SK-N-SH (cell line): ENCODE measurements at regions not wholly inside any gene's neighbourhood (a gene's known extent, or its start where the extent isn't known, plus 50 kb on each side); places are given as distances from the start of the nearest gene placed in this dataset.

Source experiments
- CTCF ChIA-PET: fragments of 300-600, 350-600 bp; formaldehyde crosslinking; extraction: SDS; loops from one replicate; lab custom pipeline; 2021; lab: Yijun Ruan, JAX
- POLR2A ChIA-PET: fragments of 350-600 bp; sonication (Branson Sonifier 250); formaldehyde crosslinking; extraction: SDS; loops from one replicate; lab custom pipeline; 2020; ENCODE audit warnings: antibody characterized with exemption, inconsistent platforms; lab: Yijun Ruan, JAX
- DNase-seq: peaks from one replicate; pipeline ENCODE4 v3.0.0; 2012
- H2AFZ ChIP-seq: fragments of 200-600 bp; sonication (generic); 2 replicates; pipeline ENCODE4 v1.8.1; 2016; ENCODE audit warnings: antibody characterized with exemption, mild to moderate bottlenecking, low read depth
- H3F3A ChIP-seq: fragments of 200-600 bp; sonication (generic); replicated peaks from 2 replicates; pipeline ENCODE3; 2016; ENCODE audit warnings: antibody characterized with exemption, mild to moderate bottlenecking; ENCODE audit not compliant: insufficient read depth
- H3K27ac ChIP-seq, 2 experiments: fragments of 200-500 bp in 1 of 2; fragments of 200-600 bp in 1 of 2; sonication (Bioruptor generic) in 1 of 2; sonication (generic), shearing (Covaris generic) in 1 of 2; 2 replicates each; pipeline versions ENCODE4 v1.5.1 to v1.6.1; 2014 to 2016; ENCODE audit warnings: low read depth in 2 of 2, inconsistent platforms in 1 of 2, low read length in 1 of 2, mild to moderate bottlenecking in 1 of 2, mixed read lengths in 1 of 2
- H3K27me3 ChIP-seq: fragments of 200-600 bp; sonication (generic), shearing (Covaris generic); 2 replicates; pipeline ENCODE4 v1.6.1; 2016; ENCODE audit warnings: mixed run types; ENCODE audit not compliant: insufficient read depth
- H3K36me3 ChIP-seq, 2 experiments: fragments of 200-500 bp in 1 of 2; fragments of 200-600 bp in 1 of 2; sonication (Bioruptor generic) in 1 of 2; sonication (generic) in 1 of 2; replicated peaks in 1 of 2; 2 replicates each; pipeline versions ENCODE3 to v1.5.1; 2014 to 2016; ENCODE audit warnings: low read length in 1 of 2, mild to moderate bottlenecking in 1 of 2; ENCODE audit not compliant: insufficient read depth in 2 of 2, control insufficient read depth in 1 of 2
- H3K4me1 ChIP-seq, 2 experiments: fragments of 200-500 bp in 1 of 2; fragments of 200-600 bp in 1 of 2; sonication (Bioruptor generic) in 1 of 2; sonication (generic), shearing (Covaris generic) in 1 of 2; 2 replicates each; pipeline versions ENCODE4 v1.5.1 to v1.6.1; 2014 to 2016; ENCODE audit warnings: low read depth in 1 of 2, low read length in 1 of 2, mixed run types in 1 of 2; ENCODE audit not compliant: insufficient read depth in 2 of 2, control insufficient read depth in 1 of 2
- H3K4me2 ChIP-seq: fragments of 200-600 bp; sonication (generic), shearing (Covaris generic); 2 replicates; pipeline ENCODE4 v1.6.1; 2017; ENCODE audit warnings: mixed run types
- H3K4me3 ChIP-seq, 2 experiments: fragments of 200-500 bp in 1 of 2; fragments of 200-600 bp in 1 of 2; sonication (Bioruptor generic) in 1 of 2; sonication (generic), shearing (Covaris generic) in 1 of 2; 2 replicates each; pipeline versions ENCODE4 v1.5.1 to v1.8.1; 2014 to 2016; ENCODE audit warnings: low read depth in 2 of 2, inconsistent platforms in 1 of 2, low read length in 1 of 2, mild to moderate bottlenecking in 1 of 2, mixed read lengths in 1 of 2, moderate library complexity in 1 of 2
- H3K79me2 ChIP-seq: fragments of 200-600 bp; sonication (generic); 2 replicates; pipeline ENCODE4 v1.8.1; 2017; ENCODE audit warnings: mild to moderate bottlenecking; ENCODE audit not compliant: insufficient read depth
- H3K9ac ChIP-seq: fragments of 200-600 bp; sonication (generic); 2 replicates; pipeline ENCODE4 v1.6.1; 2017; ENCODE audit warnings: mixed run types
- H3K9me2 ChIP-seq: fragments of 200-600 bp; sonication (generic); 2 replicates; pipeline ENCODE4 v1.6.1; 2017; ENCODE audit warnings: mixed run types
- H3K9me3 ChIP-seq: fragments of 200-600 bp; sonication (generic); 2 replicates; pipeline ENCODE4 v1.6.1; 2017; ENCODE audit warnings: mixed run types, mild to moderate bottlenecking, moderate library complexity
- H4K20me1 ChIP-seq: fragments of 200-600 bp; sonication (generic); 2 replicates; pipeline ENCODE4 v1.6.1; 2017; ENCODE audit warnings: mild to moderate bottlenecking, mixed run types; ENCODE audit not compliant: insufficient read depth
- ELF1 ChIP-seq: IDR thresholded peaks from 2 replicates; pipeline ENCODE4 v1.4.0; 2012
- EP300 ChIP-seq, 2 experiments: IDR thresholded peaks; 2 replicates each; pipeline versions ENCODE4 v1.4.0 to v1.6.1; 2012; ENCODE audit warnings: borderline replicate concordance in 1 of 2, low read depth in 1 of 2, low read length in 1 of 2
- FOSL2 ChIP-seq: IDR thresholded peaks from 2 replicates; pipeline ENCODE4 v1.4.0; 2012; ENCODE audit warnings: low read depth, mild to moderate bottlenecking, moderate library complexity, borderline replicate concordance
- FOXM1 ChIP-seq: IDR thresholded peaks from 2 replicates; pipeline ENCODE4 v1.4.0; 2012; ENCODE audit warnings: low read depth, mild to moderate bottlenecking
- GABPA ChIP-seq: IDR thresholded peaks from 2 replicates; pipeline ENCODE4 v1.4.0; 2012; ENCODE audit warnings: low read depth, mild to moderate bottlenecking
- MEF2A ChIP-seq: IDR thresholded peaks from 2 replicates; pipeline ENCODE4 v1.4.0; 2012; ENCODE audit warnings: low read depth, borderline replicate concordance
- NFIC ChIP-seq: IDR thresholded peaks from 2 replicates; pipeline ENCODE4 v1.4.0; 2012; ENCODE audit warnings: borderline replicate concordance
- NRF1 ChIP-seq: IDR thresholded peaks from 2 replicates; pipeline ENCODE4 v1.6.1; 2012; ENCODE audit warnings: low read depth, mild to moderate bottlenecking, low read length
- POLR2AphosphoS5 ChIP-seq: IDR thresholded peaks from 2 replicates; pipeline ENCODE4 v1.6.1; 2012; ENCODE audit warnings: low read depth, low read length
- TAF1 ChIP-seq: IDR thresholded peaks from 2 replicates; pipeline ENCODE4 v1.6.1; 2012; ENCODE audit warnings: low read depth, mild to moderate bottlenecking, low read length, moderate library complexity, borderline replicate concordance
- TEAD4 ChIP-seq: IDR thresholded peaks from 2 replicates; pipeline ENCODE4 v1.4.0; 2012; ENCODE audit warnings: mild to moderate bottlenecking, borderline replicate concordance; ENCODE audit not compliant: insufficient read depth
- WGBS: methylation state at CpG from one replicate; pipeline ENCODE4 v1.1.6; 2017; ENCODE audit warnings: low lambda C conversion rate; 5-methylcytosine and 5-hydroxymethylcytosine counted together
- TF ChIP-seq, protein P1 (sequence below): fragments of 200-600 bp; sonication (generic); IDR thresholded peaks from 2 replicates; pipeline ENCODE4 v1.6.1; 2017; ENCODE audit warnings: antibody characterized with exemption, mild to moderate bottlenecking, moderate library complexity
- TF ChIP-seq, protein P2 (sequence below): fragments of 150-350 bp; IDR thresholded peaks from 2 replicates; pipeline ENCODE4 v1.6.1; 2016; ENCODE audit warnings: mild to moderate bottlenecking, low read depth, low read length
- TF ChIP-seq, protein P3 (sequence below): IDR thresholded peaks from 2 replicates; pipeline ENCODE4 v1.6.1; 2012; ENCODE audit warnings: mild to moderate bottlenecking, low read depth, low read length, moderate library complexity

DNA sequence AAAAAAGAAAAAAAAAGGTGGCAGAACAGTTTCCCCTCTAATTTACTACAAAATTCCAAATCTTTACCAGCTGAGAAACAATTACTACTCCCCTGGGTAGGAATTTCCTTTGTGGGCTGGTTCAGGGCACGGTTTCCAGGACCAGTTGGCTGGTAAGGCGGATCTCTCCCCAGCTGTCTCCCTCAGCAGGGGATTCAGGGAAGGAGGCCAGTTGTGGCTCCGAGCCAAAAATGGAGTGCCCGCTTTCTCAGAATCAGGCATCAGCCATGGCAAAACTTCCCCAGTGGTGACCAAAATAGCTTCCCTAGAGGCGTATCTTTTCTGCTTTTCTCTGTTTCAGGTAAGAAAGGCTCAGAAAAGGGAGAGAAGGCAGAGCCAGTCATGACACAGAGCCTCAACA lies 91.2 kb downstream of the ZNF22 start:
- H3K79me2 ChIP-seq, result no peaks in the 10 kb centered on the region
- no peaks in the 10 kb centered on the region for H3K9me3 ChIP-seq
- WGBS, result 3% methylated on average over 4 of the region's 5 CpGs
- no peaks in the 10 kb centered on the region for H3K4me1 ChIP-seq
- DNase-seq, result peak; percentile 2
- peaks cover 20% of the 10 kb centered on the region; the same call in 1 of the 2 replicates for H3K27me3 ChIP-seq
- no peaks in the 10 kb centered on the region for H3F3A ChIP-seq
- no peaks in the 10 kb centered on the region for H3K36me3 ChIP-seq
- no peak overlapping the region for H3K9ac ChIP-seq
- H3K27ac ChIP-seq, result no peak overlapping the region
- no peaks in the 10 kb centered on the region for H3K9me2 ChIP-seq
- H2AFZ ChIP-seq, result no peak overlapping the region
- no peak for TF ChIP-seq EP300 (IDR thresholded peaks at IDR 0.05; ENCODE audit: borderline replicate concordance in 1 of 2, low read depth in 1 of 2, low read length in 1 of 2)
- no peak for TF ChIP-seq TEAD4
- TF ChIP-seq, protein P1, sequence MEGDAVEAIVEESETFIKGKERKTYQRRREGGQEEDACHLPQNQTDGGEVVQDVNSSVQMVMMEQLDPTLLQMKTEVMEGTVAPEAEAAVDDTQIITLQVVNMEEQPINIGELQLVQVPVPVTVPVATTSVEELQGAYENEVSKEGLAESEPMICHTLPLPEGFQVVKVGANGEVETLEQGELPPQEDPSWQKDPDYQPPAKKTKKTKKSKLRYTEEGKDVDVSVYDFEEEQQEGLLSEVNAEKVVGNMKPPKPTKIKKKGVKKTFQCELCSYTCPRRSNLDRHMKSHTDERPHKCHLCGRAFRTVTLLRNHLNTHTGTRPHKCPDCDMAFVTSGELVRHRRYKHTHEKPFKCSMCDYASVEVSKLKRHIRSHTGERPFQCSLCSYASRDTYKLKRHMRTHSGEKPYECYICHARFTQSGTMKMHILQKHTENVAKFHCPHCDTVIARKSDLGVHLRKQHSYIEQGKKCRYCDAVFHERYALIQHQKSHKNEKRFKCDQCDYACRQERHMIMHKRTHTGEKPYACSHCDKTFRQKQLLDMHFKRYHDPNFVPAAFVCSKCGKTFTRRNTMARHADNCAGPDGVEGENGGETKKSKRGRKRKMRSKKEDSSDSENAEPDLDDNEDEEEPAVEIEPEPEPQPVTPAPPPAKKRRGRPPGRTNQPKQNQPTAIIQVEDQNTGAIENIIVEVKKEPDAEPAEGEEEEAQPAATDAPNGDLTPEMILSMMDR, result no peak
- no peak for TF ChIP-seq MEF2A
- TF ChIP-seq, protein P2, sequence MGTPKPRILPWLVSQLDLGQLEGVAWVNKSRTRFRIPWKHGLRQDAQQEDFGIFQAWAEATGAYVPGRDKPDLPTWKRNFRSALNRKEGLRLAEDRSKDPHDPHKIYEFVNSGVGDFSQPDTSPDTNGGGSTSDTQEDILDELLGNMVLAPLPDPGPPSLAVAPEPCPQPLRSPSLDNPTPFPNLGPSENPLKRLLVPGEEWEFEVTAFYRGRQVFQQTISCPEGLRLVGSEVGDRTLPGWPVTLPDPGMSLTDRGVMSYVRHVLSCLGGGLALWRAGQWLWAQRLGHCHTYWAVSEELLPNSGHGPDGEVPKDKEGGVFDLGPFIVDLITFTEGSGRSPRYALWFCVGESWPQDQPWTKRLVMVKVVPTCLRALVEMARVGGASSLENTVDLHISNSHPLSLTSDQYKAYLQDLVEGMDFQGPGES, result no peak
- no peak for TF ChIP-seq TAF1
- TF ChIP-seq NFIC, result no peak
- no peak for TF ChIP-seq FOSL2
- no peak for TF ChIP-seq POLR2AphosphoS5
- TF ChIP-seq, protein P3, sequence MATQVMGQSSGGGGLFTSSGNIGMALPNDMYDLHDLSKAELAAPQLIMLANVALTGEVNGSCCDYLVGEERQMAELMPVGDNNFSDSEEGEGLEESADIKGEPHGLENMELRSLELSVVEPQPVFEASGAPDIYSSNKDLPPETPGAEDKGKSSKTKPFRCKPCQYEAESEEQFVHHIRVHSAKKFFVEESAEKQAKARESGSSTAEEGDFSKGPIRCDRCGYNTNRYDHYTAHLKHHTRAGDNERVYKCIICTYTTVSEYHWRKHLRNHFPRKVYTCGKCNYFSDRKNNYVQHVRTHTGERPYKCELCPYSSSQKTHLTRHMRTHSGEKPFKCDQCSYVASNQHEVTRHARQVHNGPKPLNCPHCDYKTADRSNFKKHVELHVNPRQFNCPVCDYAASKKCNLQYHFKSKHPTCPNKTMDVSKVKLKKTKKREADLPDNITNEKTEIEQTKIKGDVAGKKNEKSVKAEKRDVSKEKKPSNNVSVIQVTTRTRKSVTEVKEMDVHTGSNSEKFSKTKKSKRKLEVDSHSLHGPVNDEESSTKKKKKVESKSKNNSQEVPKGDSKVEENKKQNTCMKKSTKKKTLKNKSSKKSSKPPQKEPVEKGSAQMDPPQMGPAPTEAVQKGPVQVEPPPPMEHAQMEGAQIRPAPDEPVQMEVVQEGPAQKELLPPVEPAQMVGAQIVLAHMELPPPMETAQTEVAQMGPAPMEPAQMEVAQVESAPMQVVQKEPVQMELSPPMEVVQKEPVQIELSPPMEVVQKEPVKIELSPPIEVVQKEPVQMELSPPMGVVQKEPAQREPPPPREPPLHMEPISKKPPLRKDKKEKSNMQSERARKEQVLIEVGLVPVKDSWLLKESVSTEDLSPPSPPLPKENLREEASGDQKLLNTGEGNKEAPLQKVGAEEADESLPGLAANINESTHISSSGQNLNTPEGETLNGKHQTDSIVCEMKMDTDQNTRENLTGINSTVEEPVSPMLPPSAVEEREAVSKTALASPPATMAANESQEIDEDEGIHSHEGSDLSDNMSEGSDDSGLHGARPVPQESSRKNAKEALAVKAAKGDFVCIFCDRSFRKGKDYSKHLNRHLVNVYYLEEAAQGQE, result no peak
- no peak for TF ChIP-seq NRF1
- TF ChIP-seq GABPA, result no peak
- TF ChIP-seq FOXM1, result no peak
- no peak for TF ChIP-seq ELF1
- ChIA-PET POLR2A (no interaction called here), CTCF (interaction anchor here (1.0 kb wide), 1 partner anchor 19 kb away, joined by 3 read pairs; no protein-coding TSS in a partner anchor)
- H4K20me1 ChIP-seq, result no peaks in the 10 kb centered on the region
- no peak overlapping the region for H3K4me3 ChIP-seq
- H3K4me2 ChIP-seq, result no peak overlapping the region
